ENCODE measurements at regions not wholly inside any gene's neighbourhood (a gene's known extent, or its start where the extent isn't known, plus 50 kb on each side); places are given as distances from the start of the nearest gene placed in this dataset.
"Not testable (repeated sequence)": the region's sequence is repeated elsewhere in the genome, so short reads cannot be mapped to it uniquely, and the experiment has no call there.

- TF ChIP-seq ZNF444 (CRISPR knock-in tag; IDR thresholded peaks at IDR 0.05) (no peak), NCOA4 (IDR thresholded peaks at IDR 0.05; ENCODE audit: partially characterized antibody) (no peak), DIDO1 (tag; IDR thresholded peaks at IDR 0.05; ENCODE audit: low read depth) (no peak), CCAR2 (IDR thresholded peaks at IDR 0.05; ENCODE audit: low read depth, low read length) (no peak), HSF4 (CRISPR knock-in tag; IDR thresholded peaks at IDR 0.05; ENCODE audit: borderline replicate concordance) (no peak), CGGBP1 (CRISPR knock-in tag; IDR thresholded peaks at IDR 0.05) (no peak), PHF8 (IDR thresholded peaks at IDR 0.05; ENCODE audit: borderline replicate concordance, low read length) (no peak), TEAD2 (tag; IDR thresholded peaks at IDR 0.05) (no peak)
These were observed 686.6 kb upstream of the MIS18BP1 start (continued) for GRCh38 chr14:45939572-45939971.

GRCh38 chr14:45919995-45920394 lies 667.0 kb upstream of the MIS18BP1 start:
- intact Hi-C loops (cut with micrococcal nuclease); H3K4me3 ChIP-seq; DNase-seq (ENCODE audit: extremely low read depth in 1 of 4, low spot score in 3 of 4); H4K20me1 ChIP-seq (replicated peaks; ENCODE audit: control insufficient read depth, insufficient read depth, low read length); H3K79me2 ChIP-seq (ENCODE audit: control insufficient read depth, insufficient read depth, low read length); ATAC-seq; H2AFZ ChIP-seq (ENCODE audit: low read depth, low read length); H3K9me1 ChIP-seq (ENCODE audit: control insufficient read depth, insufficient read depth, low read length); in situ Hi-C loops (cut with MboI); CTCF ChIA-PET (ENCODE audit: low intra/inter-chr PET ratio); H3K36me3 ChIP-seq (ENCODE audit: control insufficient read depth, insufficient read depth, low read length); POLR2A ChIA-PET; H3K27ac ChIP-seq (ENCODE audit: extremely low read depth, low read depth, low read length); BruUV-seq (replicated peaks); FAIRE-seq; H3K27me3 ChIP-seq (ENCODE audit: control insufficient read depth in 2 of 2, insufficient read depth in 2 of 2, low read length in 2 of 2); H3K9me3 ChIP-seq (replicated peaks; ENCODE audit: control insufficient read depth, insufficient read depth, low read depth, low read length); H3K4me2 ChIP-seq (ENCODE audit: insufficient read depth, low read length); H3K9ac ChIP-seq (ENCODE audit: insufficient read depth in 1 of 2, low read depth in 2 of 2, low read length in 2 of 2); H3K4me1 ChIP-seq (replicated peaks in 1 of 2; ENCODE audit: control insufficient read depth in 2 of 2, insufficient read depth in 2 of 2, low read length in 2 of 2): not testable (repeated sequence)
- WGBS (ENCODE audit: insufficient coverage, low coverage, missing lambda C conversion rate): 0% methylated on average over 3 of the region's 3 CpGs
